ENCODE measurements at regions not wholly inside any gene's neighbourhood (a gene's known extent, or its start where the extent isn't known, plus 50 kb on each side); places are given as distances from the start of the nearest gene placed in this dataset.
A peak's percentile ranks its signal among the peaks of the same experiment; 100 is the strongest.

- peak overlapping the region; percentile 86 for H3K27ac ChIP-seq (ENCODE audit: low read length)
- peaks cover 17% of the 10 kb centered on the region for H3K79me2 ChIP-seq (ENCODE audit: low read length)
- H3K4me1 ChIP-seq (ENCODE audit: low read length): peaks cover 43% of the 10 kb centered on the region
These were observed 318.4 kb downstream of the SEC14L1 start for GRCh38 chr17:77459018-77459755.

GRCh38 chr17:77460514-77461046 lies 319.8 kb downstream of the SEC14L1 start:
- peak overlapping the region; percentile 99 for H3K4me2 ChIP-seq (ENCODE audit: low read length)
- peak overlapping the region; percentile 86 for H3K27ac ChIP-seq (ENCODE audit: low read length)
- peak overlapping the region; percentile 92 for H3K9ac ChIP-seq (ENCODE audit: low read length)
- peaks cover 54% of the 10 kb centered on the region for H3K4me1 ChIP-seq (ENCODE audit: low read length)
- H3K9me3 ChIP-seq (ENCODE audit: insufficient read depth, low read length): no peaks in the 10 kb centered on the region; the same call in 1 of the 2 replicates
- peaks cover 5% of the 10 kb centered on the region for H3K36me3 ChIP-seq (replicated peaks; ENCODE audit: low read depth, low read length)
- peak overlapping the region; percentile 89 for H3K4me3 ChIP-seq (ENCODE audit: low read length)
- H4K20me1 ChIP-seq (ENCODE audit: insufficient read depth, low read length): no peaks in the 10 kb centered on the region
- no peak overlapping the region for H2AFZ ChIP-seq (ENCODE audit: low read depth, low read length)
- TF ChIP-seq CTCF (IDR thresholded peaks at IDR 0.05; ENCODE audit: low read depth, low read length): no peak
- no peak for TF ChIP-seq EZH2phosphoT487 (IDR thresholded peaks at IDR 0.05; ENCODE audit: low read depth)
- no peaks in the 10 kb centered on the region for H3K27me3 ChIP-seq (ENCODE audit: low read depth, low read length)
- H3K79me2 ChIP-seq (ENCODE audit: low read length): peaks cover 16% of the 10 kb centered on the region

More at GRCh38 chr17:77459018-77459755, 318.4 kb downstream of the SEC14L1 start:
- H3K4me3 ChIP-seq (ENCODE audit: low read length): no peak overlapping the region
- H4K20me1 ChIP-seq (ENCODE audit: insufficient read depth, low read length): peaks cover 3% of the 10 kb centered on the region; the same call in 1 of the 2 replicates
- H3K27me3 ChIP-seq (ENCODE audit: low read depth, low read length): no peaks in the 10 kb centered on the region
- no peak overlapping the region; the same call in 1 of the 2 replicates for H3K9ac ChIP-seq (ENCODE audit: low read length)
- no peaks in the 10 kb centered on the region for H3K9me3 ChIP-seq (ENCODE audit: insufficient read depth, low read length)
- H3K4me2 ChIP-seq (ENCODE audit: low read length): peak overlapping the region; percentile 99
- no peak overlapping the region for H2AFZ ChIP-seq (ENCODE audit: low read depth, low read length)
- TF ChIP-seq CTCF (IDR thresholded peaks at IDR 0.05; ENCODE audit: low read depth, low read length) (no peak), EZH2phosphoT487 (IDR thresholded peaks at IDR 0.05; ENCODE audit: low read depth) (no peak)
- peaks cover 5% of the 10 kb centered on the region for H3K36me3 ChIP-seq (replicated peaks; ENCODE audit: low read depth, low read length)

GRCh38 chr17:77461277-77462057 lies 320.7 kb downstream of the SEC14L1 start:
- H3K36me3 ChIP-seq (replicated peaks; ENCODE audit: low read depth, low read length): peaks cover 5% of the 10 kb centered on the region
- no peaks in the 10 kb centered on the region; the same call in 1 of the 2 replicates for H3K9me3 ChIP-seq (ENCODE audit: insufficient read depth, low read length)
- H3K4me1 ChIP-seq (ENCODE audit: low read length): peaks cover 62% of the 10 kb centered on the region
- no peaks in the 10 kb centered on the region for H3K27me3 ChIP-seq (ENCODE audit: low read depth, low read length)
- H3K79me2 ChIP-seq (ENCODE audit: low read length): peaks cover 21% of the 10 kb centered on the region
- H3K27ac ChIP-seq (ENCODE audit: low read length): peak overlapping the region; percentile 86
- peak overlapping the region; percentile 92 for H3K9ac ChIP-seq (ENCODE audit: low read length)
- H2AFZ ChIP-seq (ENCODE audit: low read depth, low read length): peak overlapping the region; percentile 69; the same call in 1 of the 2 replicates
- TF ChIP-seq EZH2phosphoT487 (IDR thresholded peaks at IDR 0.05; ENCODE audit: low read depth): no peak
- TF ChIP-seq CTCF (IDR thresholded peaks at IDR 0.05; ENCODE audit: low read depth, low read length): no peak
- no peaks in the 10 kb centered on the region for H4K20me1 ChIP-seq (ENCODE audit: insufficient read depth, low read length)
- H3K4me3 ChIP-seq (ENCODE audit: low read length): peak overlapping the region; percentile 89
- peak overlapping the region; percentile 99 for H3K4me2 ChIP-seq (ENCODE audit: low read length)

- Histone ChIP-seq H3K9me3 (ENCODE audit: insufficient read depth, low read length) (no peaks in the 10 kb centered on the region; the same call in 1 of the 2 replicates), H3K9ac (ENCODE audit: low read length) (peak overlapping the region; percentile 57), H3K4me2 (ENCODE audit: low read length) (peak overlapping the region; percentile 99), H4K20me1 (ENCODE audit: insufficient read depth, low read length) (no peaks in the 10 kb centered on the region), H3K27ac (ENCODE audit: low read length) (peak overlapping the region; percentile 86), H3K79me2 (ENCODE audit: low read length) (peaks cover 23% of the 10 kb centered on the region), H3K4me3 (ENCODE audit: low read length) (peak overlapping the region; percentile 89), H3K36me3 (replicated peaks; ENCODE audit: low read depth, low read length) (peaks cover 5% of the 10 kb centered on the region), H3K4me1 (ENCODE audit: low read length) (peaks cover 64% of the 10 kb centered on the region), H3K27me3 (ENCODE audit: low read depth, low read length) (no peaks in the 10 kb centered on the region), H2AFZ (ENCODE audit: low read depth, low read length) (peak overlapping the region; percentile 69; the same call in 1 of the 2 replicates)
- TF ChIP-seq CTCF (IDR thresholded peaks at IDR 0.05; ENCODE audit: low read depth, low read length) (no peak), EZH2phosphoT487 (IDR thresholded peaks at IDR 0.05; ENCODE audit: low read depth) (no peak)
These were observed 321.3 kb downstream of the SEC14L1 start for GRCh38 chr17:77462090-77462489.

Data from OCI-LY3 (cell line).